NCI-H1417 treated with DMSO at 0.1 percent for 48 hours (cell line): ENCODE measurements at regions not wholly inside any gene's neighbourhood (a gene's known extent, or its start where the extent isn't known, plus 50 kb on each side); places are given as distances from the start of the nearest gene placed in this dataset.
A peak's percentile ranks its signal among the peaks of the same experiment; 100 is the strongest.

Experiments
- DNase-seq: peaks from one replicate; lab custom pipeline; 2025; lab: John Stamatoyannopoulos, UW

GRCh38 chr7:86972072-86972471, 87.4 kb downstream of the ELAPOR2 start:
- no peak for DNase-seq

- no peak for DNase-seq
Measured at GRCh38 chr7:86970986-86971385, 88.5 kb downstream of the ELAPOR2 start.

GRCh38 chr7:86970547-86970946, 88.9 kb downstream of the ELAPOR2 start:
- DNase-seq, result no peak

- DNase-seq, result no peak
Measured at GRCh38 chr7:86969865-86970264, 89.6 kb downstream of the ELAPOR2 start.

GRCh38 chr7:86968618-86969017, 90.8 kb downstream of the ELAPOR2 start:
- no peak for DNase-seq

- no peak for DNase-seq
Measured at GRCh38 chr7:86966916-86967315, 92.5 kb downstream of the ELAPOR2 start.

- DNase-seq, result no peak
Measured at GRCh38 chr7:86965727-86966120, 93.7 kb downstream of the ELAPOR2 start.

GRCh38 chr7:86964973-86965726, 94.3 kb downstream of the ELAPOR2 start:
- DNase-seq, result peak; percentile 22

GRCh38 chr7:86963599-86964230, 95.7 kb downstream of the ELAPOR2 start:
- DNase-seq, result no peak

GRCh38 chr7:86962623-86963022, 96.8 kb downstream of the ELAPOR2 start:
- no peak for DNase-seq

GRCh38 chr7:86961686-86962085, 97.8 kb downstream of the ELAPOR2 start:
- no peak for DNase-seq

- DNase-seq, result no peak
Measured at GRCh38 chr7:86958380-86958779, 101.1 kb downstream of the ELAPOR2 start.

- no peak for DNase-seq
Measured at GRCh38 chr7:86956567-86956966, 102.9 kb downstream of the ELAPOR2 start.

- no peak for DNase-seq
Measured at GRCh38 chr7:86955895-86956503, 103.5 kb downstream of the ELAPOR2 start.

- DNase-seq, result no peak
Measured at GRCh38 chr7:86954971-86955370, 104.5 kb downstream of the ELAPOR2 start.

GRCh38 chr7:86953653-86954336, 105.7 kb downstream of the ELAPOR2 start:
- DNase-seq, result no peak

- no peak for DNase-seq
Measured at GRCh38 chr7:86953219-86953618, 106.2 kb downstream of the ELAPOR2 start.

GRCh38 chr7:86951895-86952294, 107.6 kb downstream of the ELAPOR2 start:
- no peak for DNase-seq

- no peak for DNase-seq
Measured at GRCh38 chr7:86950944-86951343, 108.5 kb downstream of the ELAPOR2 start.

- DNase-seq, result no peak
Measured at GRCh38 chr7:86950360-86950759, 109.1 kb downstream of the ELAPOR2 start.

- DNase-seq, result no peak
Measured at GRCh38 chr7:86949779-86950260, 109.6 kb downstream of the ELAPOR2 start.

- DNase-seq, result no peak
Measured at GRCh38 chr7:86949052-86949778, 110.2 kb downstream of the ELAPOR2 start.
